ENCODE measurements at regions not wholly inside any gene's neighbourhood (a gene's known extent, or its start where the extent isn't known, plus 50 kb on each side); places are given as distances from the start of the nearest gene placed in this dataset.

GRCh38 chr2:160909781-160910242, 250.4 kb upstream of the TANK start:
- TF ChIP-seq CTCF (IDR thresholded peaks at IDR 0.05): no peak
- DNase-seq (ENCODE audit: low spot score): no peak
- Histone ChIP-seq H3K27ac (peak overlapping the region in 1 of 2 donors; percentile 61), H3K4me3 (no peak overlapping the region)

GRCh38 chr2:160910681-160911080, 249.5 kb upstream of the TANK start:
- peak overlapping the region; percentile 6 for H3K4me3 ChIP-seq
- H3K27ac ChIP-seq: peak overlapping the region; percentile 41 to 62
- no peak for TF ChIP-seq CTCF (IDR thresholded peaks at IDR 0.05)
- DNase-seq (ENCODE audit: low spot score): no peak

- peak overlapping the region; percentile 6 for H3K4me3 ChIP-seq
- H3K27ac ChIP-seq: peak overlapping the region in 1 of 2 donors; percentile 62
- TF ChIP-seq CTCF (IDR thresholded peaks at IDR 0.05): no peak
Measured at GRCh38 chr2:160911258-160911657, 249.0 kb upstream of the TANK start.

GRCh38 chr2:160912276-160912675, 248.0 kb upstream of the TANK start:
- DNase-seq (ENCODE audit: low spot score): no peak
- no peak overlapping the region for H3K4me3 ChIP-seq
- no peak overlapping the region for H3K27ac ChIP-seq
- TF ChIP-seq CTCF (IDR thresholded peaks at IDR 0.05): no peak

More at GRCh38 chr2:160911258-160911657, 249.0 kb upstream of the TANK start:
- no peak for DNase-seq (ENCODE audit: low spot score)

- no peak for DNase-seq (ENCODE audit: low spot score)
- Histone ChIP-seq H3K4me3 (no peak overlapping the region), H3K27ac (no peak overlapping the region)
- TF ChIP-seq CTCF (IDR thresholded peaks at IDR 0.05): no peak
Measured at GRCh38 chr2:160913323-160913722, 246.9 kb upstream of the TANK start.

GRCh38 chr2:160914217-160914616, 246.0 kb upstream of the TANK start:
- no peak for DNase-seq (ENCODE audit: low spot score)

More at GRCh38 chr2:160914217-160914616, 246.0 kb upstream of the TANK start:
- H3K4me3 ChIP-seq: no peak overlapping the region
- no peak for TF ChIP-seq CTCF (IDR thresholded peaks at IDR 0.05)
- no peak overlapping the region for H3K27ac ChIP-seq

Data from coronary artery (tissue), 2 donors.